M059J (cell line): ENCODE measurements at regions not wholly inside any gene's neighbourhood (a gene's known extent, or its start where the extent isn't known, plus 50 kb on each side); places are given as distances from the start of the nearest gene placed in this dataset.

ENCODE experiments used
- DNase-seq: peaks from one replicate; pipeline ENCODE4 v3.0.0-alpha.2; 2012; ENCODE audit warnings: low read depth

DNA sequence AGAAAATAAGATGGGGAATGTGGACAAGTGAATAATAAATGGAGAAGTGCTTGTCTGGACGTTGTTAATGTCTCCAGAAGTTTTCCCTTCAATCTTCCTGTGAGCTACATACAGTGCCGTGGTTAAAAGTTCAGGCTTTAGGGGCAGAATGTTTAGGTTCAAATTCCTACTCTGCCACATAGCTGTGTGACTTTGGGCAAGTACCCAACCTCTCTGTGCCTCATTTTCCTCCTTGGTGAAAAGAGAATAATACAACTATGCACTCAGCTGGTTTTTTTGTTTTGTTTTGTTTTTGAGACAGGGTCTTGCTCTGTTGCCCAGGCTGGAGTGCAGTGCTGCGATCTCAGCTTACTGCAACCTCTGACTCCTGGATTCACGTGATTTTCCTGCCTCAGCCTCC lies 143.5 kb downstream of the CHIC2 start:
- DNase-seq: no peak

DNA sequence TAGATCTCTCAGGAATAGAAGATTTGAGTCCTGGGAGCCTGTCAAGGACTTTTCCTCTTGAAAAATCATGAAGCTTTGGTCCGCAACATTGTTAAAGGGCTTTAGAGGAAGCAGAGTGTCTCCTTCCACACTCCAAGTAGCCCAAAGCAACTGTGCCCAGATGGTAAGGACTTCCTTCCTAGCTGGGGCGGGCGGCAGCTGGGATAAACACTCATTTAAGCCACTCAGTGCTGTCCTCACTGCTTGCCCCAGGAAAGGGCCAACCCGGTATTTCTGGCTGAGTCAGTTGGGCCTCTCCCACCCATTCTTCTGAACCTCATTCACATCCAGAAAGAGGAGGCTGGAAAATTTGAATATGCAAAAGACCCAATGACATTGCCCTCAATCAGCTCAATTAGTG lies 144.3 kb downstream of the CHIC2 start:
- no peak for DNase-seq

DNA sequence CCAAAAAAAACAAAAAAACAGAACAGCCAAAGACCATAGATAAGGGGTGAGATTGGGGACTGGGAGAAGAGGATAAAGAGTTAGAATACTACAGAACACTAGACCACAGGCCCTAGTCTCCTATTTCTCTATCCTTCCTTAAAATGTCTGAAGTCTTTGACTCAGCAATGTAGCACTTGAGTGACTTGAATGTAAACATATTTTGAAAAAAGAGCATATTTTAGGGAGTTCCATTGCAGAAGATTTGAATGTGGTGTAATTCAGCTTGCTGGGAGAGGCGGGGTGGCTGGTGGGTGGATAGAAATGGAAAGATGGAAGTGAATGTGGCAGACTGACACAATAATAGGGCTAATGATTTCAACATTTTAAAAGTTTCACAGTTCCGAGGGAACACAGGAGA lies 144.9 kb downstream of the CHIC2 start:
- DNase-seq: no peak

DNA sequence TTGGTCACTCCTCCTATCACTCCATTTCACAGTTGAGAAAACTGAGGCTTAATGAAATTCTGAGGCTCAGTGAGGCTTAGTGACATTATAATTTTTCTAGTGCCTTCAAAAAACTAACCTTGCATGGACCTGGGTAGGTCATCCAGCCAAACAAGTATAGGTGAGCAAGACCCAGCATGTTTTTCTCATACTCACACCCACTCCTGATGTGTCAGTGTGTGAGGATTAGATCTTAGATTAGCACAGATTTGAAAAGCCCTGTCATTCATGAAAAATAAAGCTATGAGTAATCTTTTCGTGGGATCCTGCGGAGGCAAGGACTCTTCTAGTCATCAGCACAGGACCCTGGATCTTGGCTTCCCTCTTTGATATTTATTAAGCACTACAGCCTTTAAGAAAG lies 146.7 kb downstream of the CHIC2 start:
- DNase-seq: peak; percentile 15

DNA sequence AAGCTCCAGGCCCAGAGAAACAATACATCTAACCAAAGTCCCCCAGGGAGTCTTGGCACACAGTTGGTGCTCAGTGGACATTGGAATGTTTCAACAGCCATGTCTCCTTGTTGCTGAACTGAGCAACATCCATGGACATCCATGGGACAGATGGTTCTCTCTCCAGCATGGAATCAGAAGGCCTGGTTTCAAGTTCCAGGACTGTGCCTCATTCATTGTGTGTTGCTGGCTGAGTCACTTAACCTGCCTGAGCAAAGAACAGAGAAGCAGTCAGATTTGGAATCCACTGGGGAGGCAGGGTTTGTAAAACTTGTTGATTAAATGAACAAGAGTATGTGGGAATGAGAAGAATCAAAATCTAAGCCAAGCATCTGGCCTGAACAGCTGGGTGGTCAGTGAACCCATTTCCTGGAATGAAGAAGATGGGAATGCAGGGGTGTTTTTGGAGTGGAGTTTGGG lies 147.9 kb downstream of the CHIC2 start:
- peak; percentile 38 for DNase-seq

DNA sequence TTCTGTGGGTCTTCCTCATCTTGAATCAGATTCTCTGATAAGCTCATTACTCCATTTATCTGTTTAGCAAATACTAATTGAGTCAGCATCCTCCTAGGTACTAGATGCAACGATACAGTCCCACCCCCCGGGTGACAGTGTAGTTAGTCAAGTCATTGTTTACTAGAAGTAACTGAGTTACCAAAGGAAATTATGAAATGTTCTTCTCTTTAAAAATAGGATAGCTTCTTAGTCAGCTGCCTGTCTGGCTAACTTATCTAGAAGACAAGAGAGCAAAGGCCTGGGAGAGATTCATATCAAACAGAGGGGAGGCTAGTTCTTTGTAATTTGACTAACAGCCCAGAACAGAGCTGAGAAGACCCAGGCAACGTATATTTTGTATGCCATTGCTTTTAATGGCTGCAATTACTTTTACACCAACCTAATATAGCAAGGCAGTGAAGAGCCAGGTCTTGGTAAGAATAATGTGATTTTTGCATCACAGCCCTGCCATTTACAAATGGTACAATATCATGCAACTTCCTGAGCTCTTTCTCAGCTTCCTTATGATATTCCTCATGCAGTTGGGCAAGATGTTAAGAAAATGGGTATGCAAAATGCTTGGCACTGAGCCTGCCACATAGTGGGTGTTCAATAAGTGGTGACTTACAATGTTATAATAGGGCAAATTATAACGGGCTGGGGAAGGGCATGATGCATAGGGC lies 149.9 kb downstream of the CHIC2 start:
- peak; percentile 89 for DNase-seq

DNA sequence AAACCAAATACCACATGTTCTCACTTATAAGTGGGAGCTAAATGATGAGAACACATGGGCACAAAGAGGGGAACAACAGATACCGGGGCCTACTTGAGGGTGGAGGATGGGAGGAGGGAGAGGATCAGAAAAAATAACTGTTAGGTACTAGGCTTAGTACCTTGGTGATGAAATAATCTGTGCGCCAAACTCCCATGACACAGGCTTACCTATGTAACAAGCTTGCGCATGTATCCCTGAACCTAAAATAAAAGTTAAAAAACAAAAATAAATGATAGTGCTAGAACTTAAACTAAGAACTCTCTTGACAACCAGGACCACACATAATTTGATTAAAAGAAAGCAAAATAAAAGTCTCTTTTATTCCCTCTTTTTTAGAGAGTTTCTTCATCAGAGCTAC lies 150.6 kb downstream of the CHIC2 start:
- DNase-seq: no peak

DNA sequence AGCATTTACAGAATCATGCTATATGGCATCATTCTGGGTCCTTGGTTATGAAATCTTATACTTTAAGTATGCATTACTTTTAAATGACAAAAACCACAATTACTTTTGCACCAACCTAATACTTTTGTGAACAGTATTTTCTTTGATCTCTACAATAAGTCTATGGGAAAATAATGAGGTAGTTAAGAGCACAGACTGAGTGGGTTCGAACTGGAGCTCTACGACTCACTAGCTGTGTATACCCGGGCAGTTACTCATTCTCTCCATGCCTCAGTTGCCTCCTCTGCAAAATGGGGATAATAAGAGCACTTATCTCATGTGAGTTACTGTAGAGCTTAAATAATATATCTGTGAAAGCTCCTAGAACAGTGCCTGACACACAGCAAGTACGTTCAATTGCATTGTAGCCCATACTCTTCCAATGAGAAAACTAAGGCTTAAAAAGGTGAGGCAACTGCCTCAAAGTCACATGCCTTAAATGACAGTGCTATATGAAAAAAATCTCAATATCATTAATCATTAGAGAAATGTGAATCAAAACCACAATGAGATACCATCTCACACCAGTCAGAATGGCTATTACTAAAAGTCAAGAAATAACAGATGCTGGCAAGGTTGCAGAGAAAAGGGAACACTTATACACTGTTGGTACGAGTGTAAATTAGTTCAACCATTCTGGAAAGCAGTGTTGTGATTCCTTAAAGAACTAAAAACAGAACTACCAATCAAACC lies 151.5 kb downstream of the CHIC2 start:
- no peak for DNase-seq

DNA sequence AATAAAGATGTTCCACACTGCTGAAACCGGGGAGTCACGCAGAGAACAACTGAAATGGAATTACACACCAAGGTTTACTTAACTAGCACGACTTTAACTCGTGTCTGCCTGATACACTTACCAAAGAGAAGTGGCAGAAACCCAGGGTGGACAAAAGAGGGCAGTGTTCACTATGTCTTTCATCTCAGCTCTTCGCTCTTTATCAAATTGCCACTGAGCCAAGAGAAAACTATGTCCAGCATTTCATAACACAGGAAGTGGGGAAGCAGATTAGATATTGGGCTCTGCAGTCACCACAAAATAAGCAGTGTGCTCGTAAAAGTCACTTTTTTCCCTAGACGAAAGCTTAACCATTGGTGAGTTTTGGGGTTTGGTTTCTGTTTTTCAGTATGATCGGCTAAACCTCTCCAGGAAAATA lies 155.7 kb downstream of the CHIC2 start:
- DNase-seq: peak; percentile 90

DNA sequence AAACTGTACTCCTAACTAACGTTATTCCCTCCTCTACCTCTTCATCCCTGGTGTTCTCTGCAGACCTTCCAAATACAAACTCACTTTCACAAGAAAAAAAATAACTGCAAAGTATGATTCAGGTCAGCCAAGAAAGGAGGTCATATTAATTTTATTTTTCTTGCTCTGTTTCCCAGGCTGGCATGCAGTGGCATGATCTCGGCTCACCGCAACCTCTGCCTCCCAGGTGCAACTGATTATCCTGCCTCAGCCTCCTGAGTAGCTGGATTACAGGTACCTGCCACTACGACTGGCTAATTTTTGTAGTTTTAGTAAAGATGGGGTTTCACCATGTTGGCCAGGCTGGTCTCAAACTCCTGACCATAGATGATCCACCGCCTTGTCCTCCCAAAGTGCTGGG lies 156.6 kb downstream of the CHIC2 start:
- DNase-seq: no peak

DNA sequence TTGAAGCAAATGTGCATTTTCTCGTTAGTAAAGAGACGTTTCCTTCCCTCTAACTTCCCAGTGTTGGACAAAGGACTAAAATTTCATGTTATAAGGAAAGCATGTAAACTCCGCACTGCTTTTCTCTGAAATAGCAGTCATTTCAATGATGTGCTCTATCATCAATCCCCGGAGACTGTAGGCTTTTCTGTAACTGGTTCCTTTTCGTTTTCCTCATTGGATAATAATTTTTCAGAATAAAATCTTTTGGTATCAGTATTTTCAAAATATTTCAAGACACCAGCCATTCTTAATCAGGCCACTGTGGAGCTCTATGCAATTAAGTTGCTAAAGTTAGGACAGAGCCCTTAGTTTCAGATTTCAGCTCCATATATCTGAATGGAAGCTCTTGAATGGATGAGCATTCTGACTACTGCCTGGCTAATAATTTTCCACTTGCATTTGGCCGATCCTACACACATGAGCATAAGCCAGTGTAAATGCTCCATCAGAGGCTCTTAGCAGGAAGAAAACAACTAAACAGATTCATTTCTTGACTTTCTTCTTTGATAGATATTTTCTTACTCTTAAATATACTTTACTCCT lies 157.7 kb downstream of the CHIC2 start:
- no peak for DNase-seq

DNA sequence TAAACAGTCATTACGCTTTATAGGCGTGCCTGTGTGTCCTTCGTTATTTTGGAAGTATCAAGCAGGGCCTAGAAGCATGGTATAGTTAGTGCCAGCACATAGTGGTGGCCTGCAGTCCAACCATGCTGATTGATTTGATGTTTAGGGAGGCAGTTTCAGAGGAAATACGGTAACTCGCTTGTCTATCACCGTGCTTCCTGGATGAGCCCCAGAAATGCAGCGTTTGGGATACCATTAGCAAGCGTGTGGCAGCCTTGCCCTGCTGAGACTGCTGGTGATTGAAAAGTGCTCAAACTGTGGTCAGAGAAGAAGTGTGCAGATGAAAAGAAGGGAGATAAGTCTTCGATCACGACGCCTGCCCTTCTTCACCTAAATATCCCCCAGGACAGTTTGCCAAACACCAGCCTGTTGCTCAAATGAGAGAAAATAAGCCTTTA lies 158.4 kb downstream of the CHIC2 start:
- peak; percentile 66 for DNase-seq

DNA sequence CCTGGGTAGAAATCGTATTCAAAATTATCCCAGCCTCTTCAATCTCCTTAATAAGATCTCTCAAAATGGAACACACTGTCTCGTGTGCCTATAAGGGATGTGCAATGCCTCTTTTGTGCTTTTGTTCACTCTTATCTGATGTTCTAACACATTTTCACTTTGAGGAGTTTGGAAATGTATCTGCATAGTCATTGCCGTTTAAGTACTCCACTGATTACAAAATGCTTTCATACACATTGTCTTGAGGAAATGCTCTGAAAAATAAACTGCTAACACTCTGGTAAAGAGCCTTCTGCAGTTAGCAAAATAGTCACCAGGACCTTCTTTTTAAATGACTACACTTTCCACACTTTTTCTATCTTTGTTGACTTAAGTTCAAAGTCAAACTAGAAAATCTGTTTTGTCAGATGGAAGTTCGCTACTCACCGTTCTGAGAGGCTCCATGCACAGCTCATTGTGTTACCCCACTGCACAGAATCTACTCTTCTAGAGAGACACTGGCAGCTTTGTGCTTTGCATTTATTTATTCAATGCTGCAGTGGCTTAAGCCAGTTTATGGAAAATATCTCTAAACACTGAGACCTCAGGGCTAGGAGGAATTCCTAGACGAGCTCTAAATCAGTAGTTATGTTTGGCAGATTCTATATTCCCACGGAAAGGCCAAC lies 159.0 kb downstream of the CHIC2 start:
- no peak for DNase-seq

DNA sequence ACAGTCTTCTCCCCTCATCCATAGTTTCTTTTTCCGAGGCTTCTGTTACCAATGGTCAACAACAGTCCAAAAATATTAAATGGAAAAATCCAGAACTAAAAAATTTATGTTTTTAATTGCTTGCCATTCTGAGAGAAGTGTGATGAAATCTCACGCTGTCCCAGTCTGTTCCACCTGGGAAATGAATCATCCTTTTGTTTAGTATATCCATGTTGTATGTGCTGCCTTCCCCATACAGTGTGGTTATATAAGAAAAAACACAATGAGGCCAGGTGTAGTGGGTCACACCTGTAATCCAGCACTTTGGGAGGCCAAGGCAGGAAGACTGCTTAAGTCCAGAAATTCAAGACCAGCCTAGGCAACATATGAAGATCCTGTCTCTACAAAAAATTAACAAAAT lies 161.6 kb downstream of the CHIC2 start:
- no peak for DNase-seq

DNA sequence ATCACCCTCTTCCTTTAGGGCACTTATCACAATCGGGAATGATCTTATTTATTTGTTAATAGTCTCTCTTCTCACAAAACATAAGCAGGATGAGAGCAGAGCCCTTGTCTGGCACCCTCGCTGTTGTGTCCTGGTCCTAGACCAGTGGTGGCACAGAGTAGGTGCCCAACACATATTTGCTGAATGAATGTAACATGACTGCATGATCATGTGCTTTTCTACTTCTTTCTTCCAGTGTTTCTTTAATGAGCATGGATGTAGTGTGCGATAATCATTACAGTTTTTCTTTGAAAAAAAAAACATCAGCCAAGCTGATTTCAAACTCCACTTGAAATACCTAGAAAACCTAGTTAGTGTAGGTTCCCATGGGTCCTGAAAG lies 164.1 kb downstream of the CHIC2 start:
- no peak for DNase-seq

DNA sequence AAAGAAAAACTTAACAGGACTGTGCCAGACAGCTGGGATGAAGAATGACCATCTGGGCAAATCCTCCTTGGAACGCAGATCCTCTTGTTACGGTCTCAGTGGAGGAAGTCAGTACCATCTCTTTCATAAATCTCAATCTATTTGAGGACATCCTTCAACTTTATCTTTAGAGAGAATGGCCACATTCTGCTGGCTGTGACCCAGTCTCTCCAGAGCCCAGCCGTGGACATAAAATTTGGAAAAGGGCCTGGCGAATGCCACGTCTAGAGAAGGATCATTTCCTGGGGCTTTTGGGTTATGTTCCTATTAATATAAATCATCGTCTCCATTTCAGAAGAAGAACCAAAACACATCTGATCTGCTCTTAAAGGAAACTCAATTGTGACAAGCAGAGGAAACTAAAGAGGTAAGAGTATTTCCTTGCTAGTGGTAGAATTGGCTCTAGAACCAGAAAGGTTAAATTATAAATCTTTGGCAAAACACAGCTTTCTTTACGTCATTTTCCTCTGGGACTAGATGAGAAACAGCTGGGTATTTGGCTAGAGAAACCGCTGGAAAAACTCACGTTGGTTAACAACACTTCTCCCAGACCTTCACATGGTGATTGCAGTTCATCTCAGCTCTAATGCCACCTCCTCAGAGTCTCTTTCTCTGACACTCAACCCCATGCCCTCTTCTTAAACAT lies 164.7 kb downstream of the CHIC2 start:
- DNase-seq: no peak

DNA sequence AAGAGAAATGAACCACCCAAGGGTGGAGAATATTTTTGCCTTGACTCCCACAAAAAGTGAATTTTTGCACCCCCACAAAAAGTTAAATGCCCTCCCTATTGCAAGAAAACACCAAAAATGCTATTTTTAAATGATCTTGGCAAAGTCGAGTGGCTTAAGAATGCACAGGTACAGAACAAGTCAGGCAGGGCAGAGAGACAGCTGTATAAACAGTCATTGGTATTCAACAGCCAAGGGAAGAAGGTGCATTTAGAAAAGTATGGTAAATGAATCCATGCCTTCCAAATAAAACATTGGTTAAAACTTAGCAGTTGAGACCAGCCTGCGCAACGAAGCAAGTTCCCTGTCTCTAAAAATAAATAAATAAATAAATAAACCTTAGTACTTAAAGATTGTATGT lies 169.3 kb downstream of the CHIC2 start:
- no peak for DNase-seq

DNA sequence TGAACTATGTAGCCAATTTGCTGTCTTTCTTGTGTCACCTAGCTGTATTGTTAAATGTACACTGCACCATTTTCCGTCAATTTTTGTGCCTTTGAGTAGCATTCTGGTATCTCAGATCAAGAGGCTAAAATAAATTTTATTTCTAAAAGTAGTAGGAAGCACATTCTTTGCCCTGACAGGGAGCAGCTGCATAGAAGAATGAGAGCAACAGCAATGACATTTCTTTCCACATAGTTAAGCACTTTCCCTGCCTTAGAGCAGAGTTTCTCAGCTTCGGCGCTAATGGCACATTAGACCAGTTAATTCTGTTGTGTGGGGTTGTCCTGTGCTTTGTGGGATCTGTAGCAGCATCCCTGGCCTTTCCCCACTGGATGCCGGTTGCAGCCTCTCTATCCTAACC lies 173.9 kb downstream of the CHIC2 start:
- DNase-seq: no peak

DNA sequence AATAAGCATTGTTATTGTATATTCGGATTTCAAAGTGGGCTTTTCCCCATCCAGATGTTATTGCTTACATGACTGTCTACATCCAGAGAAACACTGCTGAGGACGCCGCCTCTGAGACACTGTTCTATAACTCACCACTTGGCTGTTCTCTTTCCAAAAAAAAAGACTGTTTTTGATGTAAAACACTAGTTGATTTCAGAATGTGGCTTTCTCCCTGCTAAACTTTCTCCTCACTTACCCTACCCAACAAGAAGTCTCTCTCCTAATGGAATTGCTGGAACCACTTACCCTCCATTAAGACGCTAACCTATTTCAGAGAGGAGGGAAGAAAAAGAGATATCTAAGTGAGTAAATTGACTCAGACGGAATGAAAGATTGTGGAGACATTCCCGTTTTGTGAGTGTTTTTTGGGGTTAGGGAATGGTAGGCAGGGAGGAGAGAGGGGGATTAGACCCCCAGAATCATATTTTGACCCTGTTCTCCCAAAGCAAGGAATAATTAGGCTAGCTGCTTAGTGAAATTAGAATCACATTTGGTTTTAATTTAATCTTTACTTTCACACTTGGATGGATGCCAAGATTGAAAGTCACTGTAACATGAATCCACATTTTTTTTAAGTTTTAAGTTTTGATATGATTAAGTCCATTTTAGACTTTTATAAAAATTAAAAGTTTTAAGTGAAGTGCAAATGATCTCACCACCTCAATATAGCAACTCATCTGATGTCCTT lies 174.9 kb downstream of the CHIC2 start:
- DNase-seq: no peak

DNA sequence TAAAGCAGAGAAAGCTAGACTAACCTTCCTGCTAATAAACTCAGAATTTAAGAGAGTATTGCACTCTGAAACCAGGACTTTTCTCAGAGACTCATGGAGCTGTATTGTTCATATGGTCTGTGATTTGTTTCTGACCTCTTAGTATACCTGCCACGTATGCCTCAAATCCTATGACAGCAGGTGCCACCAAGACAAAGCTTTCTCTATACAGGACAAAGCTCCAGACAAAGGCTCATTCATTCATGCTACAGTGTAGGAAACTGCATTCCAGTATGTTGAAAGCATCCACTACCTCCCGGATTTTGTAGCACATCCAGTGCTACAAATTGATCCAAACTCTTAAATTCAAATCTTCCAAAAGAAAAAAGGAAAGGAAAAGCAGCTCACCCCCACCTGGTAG lies 178.3 kb downstream of the CHIC2 start:
- no peak for DNase-seq

DNA sequence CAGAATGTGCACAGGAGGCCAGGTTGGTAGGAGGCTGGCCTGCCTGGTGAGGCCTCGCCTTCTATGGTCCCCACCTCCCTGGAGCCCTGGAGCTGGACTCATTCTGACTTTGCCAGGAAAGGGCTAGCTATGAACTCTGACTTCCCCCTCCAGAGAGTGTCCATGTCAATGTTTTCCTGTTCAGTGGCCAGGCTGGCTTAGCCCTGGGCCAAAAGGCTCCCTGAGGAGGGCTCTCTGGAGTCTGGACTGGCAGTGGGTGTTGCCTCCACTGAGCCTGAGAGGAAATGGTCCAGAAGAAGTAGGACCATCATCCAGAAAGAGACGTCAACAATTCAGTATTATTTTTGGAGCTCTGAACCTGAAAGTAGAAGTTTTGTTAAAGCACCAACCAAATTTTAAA lies 178.7 kb downstream of the CHIC2 start:
- no peak for DNase-seq
